HL-60 (cell line): ENCODE measurements at regions not wholly inside any gene's neighbourhood (a gene's known extent, or its start where the extent isn't known, plus 50 kb on each side); places are given as distances from the start of the nearest gene placed in this dataset.

Experiments
- DNase-seq, 2 experiments: peaks; one replicate each; pipeline ENCODE4 v3.0.0-alpha.2; 2010 to 2020; ENCODE audit warnings: low read depth in 1 of 2, low spot score in 1 of 2
- H3K27ac ChIP-seq: fragments of 250-450 bp; sonication (Bioruptor Pico); replicated peaks from 2 replicates; pipeline ENCODE4 v1.5.1; 2020; ENCODE audit warnings: mild to moderate bottlenecking, moderate library complexity
- H3K27me3 ChIP-seq: fragments of 250-450 bp; sonication (Bioruptor Pico); 2 replicates; pipeline ENCODE4 v1.5.1; 2021; ENCODE audit warnings: mild to moderate bottlenecking, moderate library complexity; ENCODE audit not compliant: insufficient read depth, poor library complexity, severe bottlenecking
- H3K4me3 ChIP-seq: replicated peaks from 2 replicates; pipeline ENCODE4 v1.5.1; 2011; ENCODE audit warnings: mild to moderate bottlenecking, control low read depth, low read length; ENCODE audit not compliant: insufficient read depth
- CTCF ChIP-seq: IDR thresholded peaks from one replicate; pipeline ENCODE4 v1.5.1; 2011; ENCODE audit warnings: low read length, control low read depth, inconsistent platforms; ENCODE audit not compliant: insufficient read depth
- GABPA ChIP-seq: IDR thresholded peaks from 2 replicates; pipeline ENCODE4 v1.6.1; 2012; ENCODE audit warnings: low read depth
- POLR2AphosphoS5 ChIP-seq: IDR thresholded peaks from 2 replicates; pipeline ENCODE4 v1.6.1; 2012; ENCODE audit warnings: low read depth
- REST ChIP-seq: IDR thresholded peaks from 2 replicates; pipeline ENCODE4 v1.6.1; 2012; ENCODE audit warnings: low read depth; ENCODE audit not compliant: insufficient replicate concordance
- SPI1 ChIP-seq: IDR thresholded peaks from 2 replicates; pipeline ENCODE4 v1.6.1; 2012; ENCODE audit warnings: low read depth, mild to moderate bottlenecking, borderline replicate concordance

- DNase-seq, result no peak
- Histone ChIP-seq H3K27me3 (no peaks in the 10 kb centered on the region), H3K4me3 (no peak overlapping the region), H3K27ac (no peak overlapping the region)
- TF ChIP-seq CTCF (no peak), SPI1 (no peak), GABPA (no peak), POLR2AphosphoS5 (no peak), REST (no peak)
These were observed 231.1 kb downstream of the REEP3 start for GRCh38 chr10:63752318-63752717.

GRCh38 chr10:63753808-63754207 lies 232.6 kb downstream of the REEP3 start:
- no peaks in the 10 kb centered on the region for H3K27me3 ChIP-seq
- DNase-seq, result no peak
- no peak overlapping the region for H3K27ac ChIP-seq
- TF ChIP-seq CTCF, result no peak
- TF ChIP-seq SPI1, result no peak
- TF ChIP-seq GABPA, result no peak
- TF ChIP-seq POLR2AphosphoS5, result no peak
- TF ChIP-seq REST, result no peak
- no peak overlapping the region for H3K4me3 ChIP-seq

GRCh38 chr10:63755441-63755840 lies 234.2 kb downstream of the REEP3 start:
- no peak for DNase-seq
- Histone ChIP-seq H3K27ac (no peak overlapping the region), H3K4me3 (no peak overlapping the region), H3K27me3 (no peaks in the 10 kb centered on the region)
- TF ChIP-seq POLR2AphosphoS5 (no peak), SPI1 (no peak), CTCF (no peak), REST (no peak), GABPA (no peak)
